ENCODE measurements at regions not wholly inside any gene's neighbourhood (a gene's known extent, or its start where the extent isn't known, plus 50 kb on each side); places are given as distances from the start of the nearest gene placed in this dataset.

GRCh38 chr13:21973437-21974125 is 302.7 kb downstream of the FGF9 start:
- no peak for TF ChIP-seq CTCF (IDR thresholded peaks at IDR 0.05)
- no peak for DNase-seq (ENCODE audit: low spot score)
- H3K27ac ChIP-seq: no peak overlapping the region

GRCh38 chr13:21974741-21975140 is 303.9 kb downstream of the FGF9 start:
- Histone ChIP-seq H3K27ac (no peak overlapping the region), H3K4me1 (ENCODE audit: control insufficient read depth in 1 of 2, low read depth in 2 of 2) (peaks cover 0 to 3% of the 10 kb centered on the region in 2 donors), H3K36me3 (no peaks in the 10 kb centered on the region), H3K4me3 (no peak overlapping the region), H3K27me3 (replicated peaks; ENCODE audit: insufficient read depth) (no peaks in the 10 kb centered on the region), H3K9me3 (no peaks in the 10 kb centered on the region)
- no peak for TF ChIP-seq CTCF (IDR thresholded peaks at IDR 0.05)
- ATAC-seq (ENCODE audit: insufficient number of reproducible peaks, low FRiP score, low read depth) (no peak), DNase-seq (ENCODE audit: low spot score) (no peak)

More at GRCh38 chr13:21973437-21974125, 302.7 kb downstream of the FGF9 start:
- Histone ChIP-seq H3K36me3 (no peaks in the 10 kb centered on the region), H3K9me3 (no peaks in the 10 kb centered on the region), H3K4me1 (ENCODE audit: control insufficient read depth in 1 of 2, low read depth in 2 of 2) (peaks cover 0 to 3% of the 10 kb centered on the region in 2 donors), H3K4me3 (no peak overlapping the region), H3K27me3 (replicated peaks; ENCODE audit: insufficient read depth) (no peaks in the 10 kb centered on the region)
- ATAC-seq (ENCODE audit: insufficient number of reproducible peaks, low FRiP score, low read depth): no peak

- Histone ChIP-seq H3K4me1 (ENCODE audit: control insufficient read depth in 1 of 2, low read depth in 2 of 2) (peaks cover 0 to 3% of the 10 kb centered on the region in 2 donors), H3K36me3 (no peaks in the 10 kb centered on the region), H3K9me3 (no peaks in the 10 kb centered on the region), H3K27ac (no peak overlapping the region), H3K4me3 (no peak overlapping the region), H3K27me3 (replicated peaks; ENCODE audit: insufficient read depth) (no peaks in the 10 kb centered on the region)
- ATAC-seq (ENCODE audit: insufficient number of reproducible peaks, low FRiP score, low read depth): no peak
- TF ChIP-seq CTCF (IDR thresholded peaks at IDR 0.05): no peak
- DNase-seq (ENCODE audit: low spot score): no peak
These were observed 305.3 kb downstream of the FGF9 start for GRCh38 chr13:21976159-21976558.

GRCh38 chr13:21979161-21979806 is 308.4 kb downstream of the FGF9 start:
- Histone ChIP-seq H3K4me3 (no peak overlapping the region), H3K4me1 (ENCODE audit: control insufficient read depth in 1 of 2, low read depth in 2 of 2) (no peaks in the 10 kb centered on the region), H3K36me3 (no peaks in the 10 kb centered on the region), H3K27me3 (replicated peaks; ENCODE audit: insufficient read depth) (no peaks in the 10 kb centered on the region), H3K9me3 (no peaks in the 10 kb centered on the region), H3K27ac (no peak overlapping the region)
- DNase-seq (ENCODE audit: low spot score) (no peak), ATAC-seq (ENCODE audit: insufficient number of reproducible peaks, low FRiP score, low read depth) (no peak)
- TF ChIP-seq CTCF (IDR thresholded peaks at IDR 0.05): no peak

GRCh38 chr13:21980049-21980448 is 309.2 kb downstream of the FGF9 start:
- Histone ChIP-seq H3K4me1 (ENCODE audit: control insufficient read depth in 1 of 2, low read depth in 2 of 2) (no peaks in the 10 kb centered on the region), H3K36me3 (no peaks in the 10 kb centered on the region), H3K27me3 (replicated peaks; ENCODE audit: insufficient read depth) (no peaks in the 10 kb centered on the region), H3K9me3 (no peaks in the 10 kb centered on the region), H3K4me3 (no peak overlapping the region), H3K27ac (no peak overlapping the region)
- no peak for TF ChIP-seq CTCF (IDR thresholded peaks at IDR 0.05)
- ATAC-seq (ENCODE audit: insufficient number of reproducible peaks, low FRiP score, low read depth): no peak
- DNase-seq (ENCODE audit: low spot score): no peak
